Islet precursor cell (in vitro differentiated cells): ENCODE measurements at regions not wholly inside any gene's neighbourhood (a gene's known extent, or its start where the extent isn't known, plus 50 kb on each side); places are given as distances from the start of the nearest gene placed in this dataset.

Experiments used
- DNase-seq: peaks from one replicate; pipeline ENCODE4 v3.0.0-alpha.2; 2018

- DNase-seq, result no peak
These were observed 266.3 kb downstream of the FBXW7 start for GRCh38 chr4:152269448-152270191.

- DNase-seq, result no peak
These were observed 268.1 kb downstream of the FBXW7 start for GRCh38 chr4:152267811-152268210.

GRCh38 chr4:152266831-152267480, 268.9 kb downstream of the FBXW7 start:
- no peak for DNase-seq

GRCh38 chr4:152265149-152265621, 270.7 kb downstream of the FBXW7 start:
- DNase-seq, result no peak

GRCh38 chr4:152264106-152264505, 271.8 kb downstream of the FBXW7 start:
- no peak for DNase-seq

GRCh38 chr4:152259866-152260265, 276.0 kb downstream of the FBXW7 start:
- no peak for DNase-seq

- peak; percentile 86 for DNase-seq
These were observed 276.8 kb downstream of the FBXW7 start for GRCh38 chr4:152258804-152259708.

GRCh38 chr4:152258391-152258790, 277.5 kb downstream of the FBXW7 start:
- DNase-seq, result no peak

- DNase-seq, result peak; percentile 80
These were observed 278.3 kb downstream of the FBXW7 start for GRCh38 chr4:152257601-152258066.

- no peak for DNase-seq
These were observed 278.9 kb downstream of the FBXW7 start for GRCh38 chr4:152256996-152257395.

- DNase-seq, result no peak
These were observed 280.5 kb downstream of the FBXW7 start for GRCh38 chr4:152255437-152255836.

GRCh38 chr4:152248347-152248746, 287.5 kb downstream of the FBXW7 start:
- DNase-seq, result no peak

GRCh38 chr4:152247271-152247975, 288.5 kb downstream of the FBXW7 start:
- peak; percentile 96 for DNase-seq

- no peak for DNase-seq
These were observed 289.2 kb downstream of the FBXW7 start for GRCh38 chr4:152246659-152247058.

GRCh38 chr4:152245680-152246079, 290.2 kb downstream of the FBXW7 start:
- DNase-seq, result no peak

- no peak for DNase-seq
These were observed 291.2 kb downstream of the FBXW7 start for GRCh38 chr4:152244659-152245058.

GRCh38 chr4:152243896-152244595, 291.8 kb downstream of the FBXW7 start:
- no peak for DNase-seq

- DNase-seq, result no peak
These were observed 292.7 kb downstream of the FBXW7 start for GRCh38 chr4:152243206-152243605.

GRCh38 chr4:152240232-152240631, 295.7 kb downstream of the FBXW7 start:
- no peak for DNase-seq

GRCh38 chr4:152239216-152239615, 296.7 kb downstream of the FBXW7 start:
- no peak for DNase-seq

GRCh38 chr4:152236519-152237056, 299.3 kb downstream of the FBXW7 start:
- no peak for DNase-seq

- no peak for DNase-seq
These were observed 300.2 kb downstream of the FBXW7 start for GRCh38 chr4:152235718-152236117.
